ENCODE measurements at regions not wholly inside any gene's neighbourhood (a gene's known extent, or its start where the extent isn't known, plus 50 kb on each side); places are given as distances from the start of the nearest gene placed in this dataset.

GRCh38 chr5:164505791-164506190 lies 1000.4 kb downstream of the MAT2B start (continued):
- TF ChIP-seq HDGF (IDR thresholded peaks at IDR 0.05) (no peak), RELA (IDR thresholded peaks at IDR 0.05; ENCODE audit: borderline replicate concordance, partially characterized antibody) (no peak), MTA3 (IDR thresholded peaks at IDR 0.05; ENCODE audit: borderline replicate concordance, low read length) (no peak)

- intact Hi-C loops (cut with micrococcal nuclease; ENCODE audit: unreplicated experiment) (no loop called here), in situ Hi-C loops (cut with MboI) (no loop called here)
- no peak for DNase-seq (ENCODE audit: low read depth, low spot score)
- Histone ChIP-seq H3K9ac (ENCODE audit: control insufficient read depth, insufficient read depth, low read length) (no peak overlapping the region), H3K4me1 (ENCODE audit: control insufficient read depth, insufficient read depth, low read length) (no peaks in the 10 kb centered on the region), H3K4me2 (ENCODE audit: control insufficient read depth, insufficient read depth) (no peak overlapping the region), H3K79me2 (ENCODE audit: control insufficient read depth, insufficient read depth, low read length) (no peaks in the 10 kb centered on the region), H3K36me3 (ENCODE audit: control insufficient read depth in 2 of 2, insufficient read depth in 2 of 2, low read length in 1 of 2) (no peaks in the 10 kb centered on the region), H3K27me3 (replicated peaks in 1 of 2; ENCODE audit: control insufficient read depth in 2 of 2, insufficient read depth in 2 of 2, low read length in 1 of 2) (no peaks in the 10 kb centered on the region), H3K4me3 (no peak overlapping the region), H4K20me1 (ENCODE audit: control insufficient read depth, insufficient read depth) (no peaks in the 10 kb centered on the region), H3K27ac (ENCODE audit: control insufficient read depth, insufficient read depth) (no peak overlapping the region), H2AFZ (ENCODE audit: control insufficient read depth, low read depth, low read length) (no peak overlapping the region), H3K9me3 (replicated peaks; ENCODE audit: control insufficient read depth, insufficient read depth, low read length) (no peaks in the 10 kb centered on the region)
- ChIA-PET RAD21 (ENCODE audit: unreplicated experiment) (interaction anchor here (1.2 to 1.3 kb wide), 2 partner anchors 14 to 505 kb away, joined by 3 read pairs; no protein-coding TSS in a partner anchor), SMC1A (ENCODE audit: uncharacterized antibody, unreplicated experiment) (interaction anchor here (0.8 to 3.8 kb wide), 3 partner anchors 15 to 55 kb away, joined by 3 to 20 read pairs (median 3); no protein-coding TSS in a partner anchor), POLR2A (no interaction called here), CTCF (interaction anchor here (0.6 to 5.5 kb wide), 4 partner anchors 10 to 482 kb away, joined by 3 to 41 read pairs (median 4); no protein-coding TSS in a partner anchor)
- BruUV-seq (replicated peaks) = no TSS peak
- no peak for FAIRE-seq
- TF ChIP-seq E2F4 (IDR thresholded peaks at IDR 0.05; ENCODE audit: low read depth, low read length) (no peak), ZBED1 (IDR thresholded peaks at IDR 0.05; ENCODE audit: borderline replicate concordance) (no peak), YBX1 (IDR thresholded peaks at IDR 0.05) (no peak)
- 0% methylated on average over 1 of the region's 1 CpG for WGBS (ENCODE audit: insufficient coverage, insufficient replicate concordance, low lambda C conversion rate, missing lambda C conversion rate)
- no peak for ATAC-seq
Measured at GRCh38 chr5:164518067-164518740, 1012.8 kb downstream of the MAT2B start.

Measured in GM12878 (cell line).